Ovary (tissue), 7 donors: ENCODE measurements at regions not wholly inside any gene's neighbourhood (a gene's known extent, or its start where the extent isn't known, plus 50 kb on each side); places are given as distances from the start of the nearest gene placed in this dataset.

Source experiments
- DNase-seq, 5 donors: peaks; one replicate each; pipeline ENCODE4 v3.0.0-alpha.2; 2019 to 2020
- H3K27ac ChIP-seq, 2 donors: fragments of 200-600 bp; one replicate each; pipeline versions ENCODE4 v1.5.1 to v1.8.0; 2019 to 2022
- H3K27me3 ChIP-seq: fragments of 200-600 bp; one replicate; pipeline ENCODE4 v1.8.0; 2022
- H3K36me3 ChIP-seq: fragments of 200-600 bp; sonication (generic); one replicate; pipeline ENCODE4 v1.5.1; 2019
- H3K4me1 ChIP-seq: one replicate; pipeline ENCODE4 v1.8.1; 2013; ENCODE audit warnings: mild to moderate bottlenecking, moderate library complexity; ENCODE audit not compliant: insufficient read depth
- H3K4me3 ChIP-seq: fragments of 200-600 bp; sonication (generic); one replicate; pipeline ENCODE4 v1.5.1; 2017
- H3K9me3 ChIP-seq, 2 donors: fragments of 200-600 bp in 1 of 2; sonication (generic) in 1 of 2; one replicate each; pipeline versions ENCODE4 v1.5.1 to v1.8.1; 2013 to 2019; ENCODE audit warnings: mild to moderate bottlenecking in 1 of 2, moderate library complexity in 1 of 2
- EP300 ChIP-seq: sonication (generic); formaldehyde crosslinking; IDR thresholded peaks from one replicate; pipeline ENCODE4 v1.6.1; 2017; ENCODE audit warnings: antibody characterized with exemption
- POLR2A ChIP-seq: fragments of 450-650 bp; IDR thresholded peaks from one replicate; pipeline ENCODE4 v1.6.1; 2017; ENCODE audit warnings: antibody characterized with exemption, mild to moderate bottlenecking, moderate library complexity
- WGBS, 3 donors: extraction: QIAGEN DNeasy Blood & Tissue Kit in 1 of 3; methylation state at CpG; one replicate each; pipeline versions ENCODE4 v1.1.5 to v1.1.7; 2013 to 2017; 5-methylcytosine and 5-hydroxymethylcytosine counted together
- intact Hi-C, 4 donors: fragments of 100-400 bp; cut with DNase I; formaldehyde crosslinking; loops; one replicate each; pipeline versions ENCODE4 v1.11.0 to v1.15.1; 2022 to 2023
- TF ChIP-seq, protein P1 (sequence below), 3 donors: fragments of 450-650 bp in 2 of 3; fragments of 200-600 bp in 1 of 3; IDR thresholded peaks; one replicate each; pipeline versions ENCODE4 v1.5.1 to v1.8.0; 2016 to 2022; ENCODE audit warnings: antibody characterized with exemption in 3 of 3, mild to moderate bottlenecking in 1 of 3
- donor health status: DM: no; HTN: no; CAD: no; lungs with moderate emphysema.
- donor health status: DM: no; HTN: no; CAD: no.
- donor health status: Bipolar disorder and iron deficiency.
- donor health status: DM: no; HTN: no; CAD: no.
- donor health status: DM: yes; HTN: yes; CAD: no.

DNA sequence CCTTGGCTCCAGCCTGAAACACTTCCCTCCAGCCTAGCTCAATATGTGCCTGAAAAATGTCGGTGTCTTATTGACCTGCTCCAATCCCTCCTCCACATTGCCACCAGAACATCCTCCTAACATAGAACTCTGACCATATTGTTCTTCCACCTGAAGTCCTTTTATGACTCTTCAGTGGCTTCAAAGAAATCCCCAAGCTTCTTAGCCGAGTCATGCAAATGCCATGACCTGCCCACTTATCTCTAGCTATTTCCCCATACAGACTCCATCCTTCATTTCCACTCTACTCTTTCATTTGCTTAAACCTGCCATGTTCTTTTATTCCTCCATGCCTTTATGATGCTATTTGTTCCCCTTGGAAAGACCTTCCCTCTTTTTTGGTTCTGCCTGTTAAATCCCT lies 568.6 kb downstream of the ETNK1 start:
- Histone ChIP-seq H3K4me3 (no peak overlapping the region), H3K27me3 (no peaks in the 10 kb centered on the region), H3K36me3 (no peaks in the 10 kb centered on the region), H3K9me3 (no peaks in the 10 kb centered on the region), H3K27ac (no peak overlapping the region), H3K4me1 (no peaks in the 10 kb centered on the region)
- 88 to 97% (median 90%) methylated on average over 2 of the region's 2 CpGs for whole genome bisulfite sequencing, 3 donors
- TF ChIP-seq, protein P1, sequence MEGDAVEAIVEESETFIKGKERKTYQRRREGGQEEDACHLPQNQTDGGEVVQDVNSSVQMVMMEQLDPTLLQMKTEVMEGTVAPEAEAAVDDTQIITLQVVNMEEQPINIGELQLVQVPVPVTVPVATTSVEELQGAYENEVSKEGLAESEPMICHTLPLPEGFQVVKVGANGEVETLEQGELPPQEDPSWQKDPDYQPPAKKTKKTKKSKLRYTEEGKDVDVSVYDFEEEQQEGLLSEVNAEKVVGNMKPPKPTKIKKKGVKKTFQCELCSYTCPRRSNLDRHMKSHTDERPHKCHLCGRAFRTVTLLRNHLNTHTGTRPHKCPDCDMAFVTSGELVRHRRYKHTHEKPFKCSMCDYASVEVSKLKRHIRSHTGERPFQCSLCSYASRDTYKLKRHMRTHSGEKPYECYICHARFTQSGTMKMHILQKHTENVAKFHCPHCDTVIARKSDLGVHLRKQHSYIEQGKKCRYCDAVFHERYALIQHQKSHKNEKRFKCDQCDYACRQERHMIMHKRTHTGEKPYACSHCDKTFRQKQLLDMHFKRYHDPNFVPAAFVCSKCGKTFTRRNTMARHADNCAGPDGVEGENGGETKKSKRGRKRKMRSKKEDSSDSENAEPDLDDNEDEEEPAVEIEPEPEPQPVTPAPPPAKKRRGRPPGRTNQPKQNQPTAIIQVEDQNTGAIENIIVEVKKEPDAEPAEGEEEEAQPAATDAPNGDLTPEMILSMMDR (IDR thresholded peaks at IDR 0.05) = no peak
- TF ChIP-seq EP300 = no peak
- intact Hi-C loops = no loop called here
- no peak for DNase-seq

DNA sequence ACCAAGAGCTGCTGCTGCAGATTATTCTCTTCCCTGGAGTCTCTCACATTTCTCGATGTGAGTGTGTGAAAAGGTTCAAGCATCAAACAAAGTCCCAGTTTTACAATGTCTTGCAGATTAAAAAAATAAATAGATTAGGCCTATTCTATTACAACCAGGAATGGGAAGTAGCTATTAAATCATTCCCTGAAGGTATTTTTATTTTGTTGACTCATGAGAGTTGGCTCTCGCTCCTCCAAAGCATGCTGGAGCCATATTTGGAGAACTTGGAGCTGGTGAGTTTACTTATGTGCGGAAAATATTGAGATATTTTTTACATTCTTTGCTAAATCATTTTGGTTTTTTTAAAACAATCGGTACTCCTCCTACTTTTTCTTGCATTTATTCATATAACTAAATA lies 572.3 kb downstream of the ETNK1 start:
- Histone ChIP-seq H3K4me3 (no peak overlapping the region), H3K27ac (no peak overlapping the region), H3K9me3 (no peaks in the 10 kb centered on the region), H3K4me1 (no peaks in the 10 kb centered on the region), H3K36me3 (no peaks in the 10 kb centered on the region), H3K27me3 (no peaks in the 10 kb centered on the region)
- no peak for TF ChIP-seq POLR2A
- TF ChIP-seq, protein P1 (IDR thresholded peaks at IDR 0.05) = no peak
- TF ChIP-seq EP300 = no peak
- no peak for DNase-seq
- 18 to 24% (median 23%) methylated on average over 4 of the region's 4 CpGs for WGBS, 3 donors
- intact Hi-C loops = no loop called here

- TF ChIP-seq EP300 (no peak), POLR2A (no peak)
- no peaks in the 10 kb centered on the region for H3K9me3 ChIP-seq
- H3K27me3 ChIP-seq = no peaks in the 10 kb centered on the region
- DNase-seq = no peak
- no peak overlapping the region for H3K4me3 ChIP-seq
- intact Hi-C loops = no loop called here
- WGBS, 3 donors = 75 to 84% (median 78%) methylated on average over 4 of the region's 4 CpGs
- no peak overlapping the region for H3K27ac ChIP-seq
- H3K36me3 ChIP-seq = no peaks in the 10 kb centered on the region
- no peaks in the 10 kb centered on the region for H3K4me1 ChIP-seq
Observed at GRCh38 chr12:23202728-23203127, 577.8 kb downstream of the ETNK1 start.

- no peak overlapping the region for H3K27ac ChIP-seq
- H3K27me3 ChIP-seq = no peaks in the 10 kb centered on the region
- no peak overlapping the region for H3K4me3 ChIP-seq
- intact Hi-C loops = loop anchor here in 1 of 4 donors (5.0 kb wide), 1 partner anchor 898 kb away; no protein-coding TSS in a partner anchor
- TF ChIP-seq, protein P1 (IDR thresholded peaks at IDR 0.05) = peak; percentile 31 to 68 (median 62)
- TF ChIP-seq POLR2A = no peak
- no peaks in the 10 kb centered on the region for H3K36me3 ChIP-seq
- 21 to 28% (median 23%) methylated on average over 3 of the region's 3 CpGs for WGBS, 3 donors
- peak in 1 of 5 donors; percentile 18 for DNase-seq
- H3K9me3 ChIP-seq = no peaks in the 10 kb centered on the region
- H3K4me1 ChIP-seq = no peaks in the 10 kb centered on the region
Observed at GRCh38 chr12:23204933-23205778, 580.2 kb downstream of the ETNK1 start.

DNA sequence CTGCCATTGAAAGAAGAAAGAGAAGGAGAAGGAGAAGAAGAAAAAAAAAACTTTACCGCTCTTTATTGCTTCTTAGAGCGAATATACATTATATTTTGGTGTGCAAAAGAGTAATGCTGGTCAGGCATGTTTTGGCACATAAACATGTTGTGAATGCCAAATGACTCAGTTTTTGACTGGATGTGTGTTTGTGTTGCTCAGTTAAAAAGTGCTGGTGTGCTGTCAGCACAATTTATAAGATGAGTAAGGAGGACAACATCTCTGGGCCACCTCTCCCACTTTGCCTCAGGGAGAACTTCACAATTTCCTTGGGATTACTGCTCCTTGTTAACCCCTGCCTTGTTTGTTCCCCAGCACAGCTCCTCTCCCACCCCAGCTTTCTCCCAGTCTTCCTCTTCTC lies 584.8 kb downstream of the ETNK1 start:
- TF ChIP-seq EP300 (no peak), POLR2A (no peak)
- no peaks in the 10 kb centered on the region for H3K4me1 ChIP-seq
- no peak for DNase-seq
- no peaks in the 10 kb centered on the region for H3K27me3 ChIP-seq
- intact Hi-C loops = loop anchor here in 1 of 4 donors (5.0 kb wide), 1 partner anchor 902 kb away; no protein-coding TSS in a partner anchor
- H3K4me3 ChIP-seq = no peak overlapping the region
- WGBS, 3 donors = 48 to 96% (median 86%) methylated on average over 2 of the region's 2 CpGs
- no peaks in the 10 kb centered on the region for H3K9me3 ChIP-seq
- no peak overlapping the region for H3K27ac ChIP-seq
- H3K36me3 ChIP-seq = no peaks in the 10 kb centered on the region
